Ishikawa (cell line): ENCODE measurements at regions not wholly inside any gene's neighbourhood (a gene's known extent, or its start where the extent isn't known, plus 50 kb on each side); places are given as distances from the start of the nearest gene placed in this dataset.

Experiments used
- CEBPB ChIP-seq: IDR thresholded peaks from 2 replicates; pipeline ENCODE4 v1.6.1; 2012
- CREB1 ChIP-seq: IDR thresholded peaks from 2 replicates; pipeline ENCODE4 v1.6.1; 2012; ENCODE audit warnings: low read depth
- EP300 ChIP-seq: IDR thresholded peaks from 2 replicates; pipeline ENCODE4 v1.6.1; 2012; ENCODE audit warnings: borderline replicate concordance
- FOXM1 ChIP-seq: IDR thresholded peaks from 2 replicates; pipeline ENCODE4 v1.6.1; 2012; ENCODE audit warnings: low read depth, borderline replicate concordance
- NFIC ChIP-seq: IDR thresholded peaks from 2 replicates; pipeline ENCODE4 v1.6.1; 2012
- RAD21 ChIP-seq: IDR thresholded peaks from 2 replicates; pipeline ENCODE4 v1.6.1; 2012; ENCODE audit warnings: low read depth
- TAF1 ChIP-seq: IDR thresholded peaks from 2 replicates; pipeline ENCODE4 v1.6.1; 2012; ENCODE audit warnings: low read depth, mild to moderate bottlenecking
- TCF12 ChIP-seq: IDR thresholded peaks from 2 replicates; pipeline ENCODE4 v1.6.1; 2012; ENCODE audit warnings: low read depth
- TEAD4 ChIP-seq: IDR thresholded peaks from 2 replicates; pipeline ENCODE4 v1.6.1; 2012
- YY1 ChIP-seq: IDR thresholded peaks from 2 replicates; pipeline ENCODE4 v1.6.1; 2012; ENCODE audit warnings: low read depth
- ZBTB7A ChIP-seq: IDR thresholded peaks from 2 replicates; pipeline ENCODE4 v1.6.1; 2012; ENCODE audit warnings: low read depth
- TF ChIP-seq, protein P1 (sequence below): IDR thresholded peaks from 2 replicates; pipeline ENCODE4 v1.6.1; 2012; ENCODE audit warnings: low read depth, mild to moderate bottlenecking
- TF ChIP-seq, protein P2 (sequence below): IDR thresholded peaks from 2 replicates; pipeline ENCODE4 v1.6.1; 2012
- TF ChIP-seq, protein P3 (sequence below): IDR thresholded peaks from 2 replicates; pipeline ENCODE4 v1.6.1; 2012

DNA sequence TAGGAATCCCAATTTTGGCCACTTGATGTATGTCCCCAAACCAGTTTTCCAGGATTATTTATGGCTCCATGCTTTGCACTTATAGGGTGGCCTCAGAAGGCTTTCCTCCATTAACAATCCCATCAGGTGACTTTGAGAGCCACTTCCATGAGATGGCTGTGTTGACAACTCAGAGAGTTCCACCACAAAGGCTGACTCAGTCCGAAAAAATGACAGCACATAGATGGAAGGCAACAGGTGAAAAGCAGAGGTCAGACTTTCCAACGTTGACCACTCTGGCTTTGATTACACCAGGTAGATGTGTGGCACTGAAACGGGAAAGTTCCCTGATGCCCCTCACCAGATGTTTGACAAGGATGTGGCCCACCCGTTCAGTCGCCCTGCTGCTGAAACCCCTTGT, 431.4 kb upstream of the TNP1 start:
- TF ChIP-seq, protein P1, sequence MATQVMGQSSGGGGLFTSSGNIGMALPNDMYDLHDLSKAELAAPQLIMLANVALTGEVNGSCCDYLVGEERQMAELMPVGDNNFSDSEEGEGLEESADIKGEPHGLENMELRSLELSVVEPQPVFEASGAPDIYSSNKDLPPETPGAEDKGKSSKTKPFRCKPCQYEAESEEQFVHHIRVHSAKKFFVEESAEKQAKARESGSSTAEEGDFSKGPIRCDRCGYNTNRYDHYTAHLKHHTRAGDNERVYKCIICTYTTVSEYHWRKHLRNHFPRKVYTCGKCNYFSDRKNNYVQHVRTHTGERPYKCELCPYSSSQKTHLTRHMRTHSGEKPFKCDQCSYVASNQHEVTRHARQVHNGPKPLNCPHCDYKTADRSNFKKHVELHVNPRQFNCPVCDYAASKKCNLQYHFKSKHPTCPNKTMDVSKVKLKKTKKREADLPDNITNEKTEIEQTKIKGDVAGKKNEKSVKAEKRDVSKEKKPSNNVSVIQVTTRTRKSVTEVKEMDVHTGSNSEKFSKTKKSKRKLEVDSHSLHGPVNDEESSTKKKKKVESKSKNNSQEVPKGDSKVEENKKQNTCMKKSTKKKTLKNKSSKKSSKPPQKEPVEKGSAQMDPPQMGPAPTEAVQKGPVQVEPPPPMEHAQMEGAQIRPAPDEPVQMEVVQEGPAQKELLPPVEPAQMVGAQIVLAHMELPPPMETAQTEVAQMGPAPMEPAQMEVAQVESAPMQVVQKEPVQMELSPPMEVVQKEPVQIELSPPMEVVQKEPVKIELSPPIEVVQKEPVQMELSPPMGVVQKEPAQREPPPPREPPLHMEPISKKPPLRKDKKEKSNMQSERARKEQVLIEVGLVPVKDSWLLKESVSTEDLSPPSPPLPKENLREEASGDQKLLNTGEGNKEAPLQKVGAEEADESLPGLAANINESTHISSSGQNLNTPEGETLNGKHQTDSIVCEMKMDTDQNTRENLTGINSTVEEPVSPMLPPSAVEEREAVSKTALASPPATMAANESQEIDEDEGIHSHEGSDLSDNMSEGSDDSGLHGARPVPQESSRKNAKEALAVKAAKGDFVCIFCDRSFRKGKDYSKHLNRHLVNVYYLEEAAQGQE: no peak
- no peak for TF ChIP-seq TEAD4
- TF ChIP-seq, protein P2, sequence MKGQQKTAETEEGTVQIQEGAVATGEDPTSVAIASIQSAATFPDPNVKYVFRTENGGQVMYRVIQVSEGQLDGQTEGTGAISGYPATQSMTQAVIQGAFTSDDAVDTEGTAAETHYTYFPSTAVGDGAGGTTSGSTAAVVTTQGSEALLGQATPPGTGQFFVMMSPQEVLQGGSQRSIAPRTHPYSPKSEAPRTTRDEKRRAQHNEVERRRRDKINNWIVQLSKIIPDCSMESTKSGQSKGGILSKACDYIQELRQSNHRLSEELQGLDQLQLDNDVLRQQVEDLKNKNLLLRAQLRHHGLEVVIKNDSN: no peak
- no peak for TF ChIP-seq EP300
- TF ChIP-seq CEBPB: no peak
- no peak for TF ChIP-seq TCF12
- no peak for TF ChIP-seq YY1
- no peak for TF ChIP-seq NFIC
- TF ChIP-seq, protein P3, sequence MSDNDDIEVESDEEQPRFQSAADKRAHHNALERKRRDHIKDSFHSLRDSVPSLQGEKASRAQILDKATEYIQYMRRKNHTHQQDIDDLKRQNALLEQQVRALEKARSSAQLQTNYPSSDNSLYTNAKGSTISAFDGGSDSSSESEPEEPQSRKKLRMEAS: no peak
- TF ChIP-seq ZBTB7A: no peak
- no peak for TF ChIP-seq FOXM1
- TF ChIP-seq RAD21: no peak
- TF ChIP-seq TAF1: no peak
- no peak for TF ChIP-seq CREB1
